GM21390 (cell line): ENCODE measurements at regions not wholly inside any gene's neighbourhood (a gene's known extent, or its start where the extent isn't known, plus 50 kb on each side); places are given as distances from the start of the nearest gene placed in this dataset.
"Not testable (repeated sequence)": the region's sequence is repeated elsewhere in the genome, so short reads cannot be mapped to it uniquely, and the experiment has no call there.

Source experiments
- ATAC-seq: cut with Tn5 transposase; IDR thresholded peaks from one replicate; pipeline ENCODE4 v1.9.1; 2021; ENCODE audit not compliant: unreplicated experiment

DNA sequence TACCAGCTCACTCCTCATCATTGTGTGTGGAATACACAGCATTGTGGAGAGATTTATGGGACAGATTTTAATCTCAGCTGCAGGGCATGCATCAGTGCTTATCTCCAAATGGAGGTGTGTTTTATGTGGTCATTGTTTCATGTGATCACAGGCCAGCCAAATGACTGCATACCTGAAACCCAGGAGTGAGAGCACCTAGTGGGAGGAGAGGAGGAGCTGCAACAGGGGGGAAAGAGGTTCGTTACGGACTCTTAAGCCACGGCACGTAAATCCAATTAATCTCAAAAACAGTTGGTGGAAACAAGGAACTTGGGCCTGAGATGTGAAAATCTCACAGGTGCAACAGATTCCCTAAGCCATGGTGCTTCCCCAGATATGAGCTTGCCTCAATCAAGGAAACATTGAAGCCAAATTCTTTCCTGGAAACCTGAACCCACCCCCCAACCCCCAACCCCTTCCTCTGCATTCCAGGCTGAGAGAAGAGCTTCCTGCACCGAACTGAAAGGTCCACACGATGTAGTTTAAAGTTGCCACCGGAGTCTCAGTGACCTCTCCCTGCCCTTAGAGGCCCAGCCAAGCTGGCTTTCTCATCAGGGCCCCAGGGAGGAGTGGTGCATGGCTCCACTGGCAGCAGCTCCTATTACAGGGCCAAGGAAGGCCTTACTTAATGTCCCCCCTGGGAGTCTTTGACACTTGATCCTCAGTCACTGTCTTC lies 167.4 kb downstream of the C1D start:
- no peak for ATAC-seq

DNA sequence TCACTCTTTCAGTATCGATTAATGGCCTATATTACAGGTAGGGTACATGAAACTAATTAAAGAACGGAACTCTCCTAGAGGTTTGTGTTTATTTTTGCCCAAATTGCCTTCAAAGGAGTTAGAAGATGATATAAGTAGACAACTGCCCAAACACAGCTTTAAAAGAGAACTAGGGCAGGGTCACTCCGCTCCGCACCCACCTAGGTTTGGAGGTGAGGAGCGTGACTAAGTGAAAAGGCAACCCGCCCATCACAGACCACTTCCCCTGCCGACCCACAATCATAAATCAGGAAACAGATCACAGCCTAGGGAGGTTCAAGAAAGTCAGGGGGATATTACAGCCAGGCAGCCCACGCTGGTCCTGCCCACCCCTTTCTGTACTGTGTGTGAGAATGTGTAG lies 166.7 kb downstream of the C1D start:
- no peak for ATAC-seq

DNA sequence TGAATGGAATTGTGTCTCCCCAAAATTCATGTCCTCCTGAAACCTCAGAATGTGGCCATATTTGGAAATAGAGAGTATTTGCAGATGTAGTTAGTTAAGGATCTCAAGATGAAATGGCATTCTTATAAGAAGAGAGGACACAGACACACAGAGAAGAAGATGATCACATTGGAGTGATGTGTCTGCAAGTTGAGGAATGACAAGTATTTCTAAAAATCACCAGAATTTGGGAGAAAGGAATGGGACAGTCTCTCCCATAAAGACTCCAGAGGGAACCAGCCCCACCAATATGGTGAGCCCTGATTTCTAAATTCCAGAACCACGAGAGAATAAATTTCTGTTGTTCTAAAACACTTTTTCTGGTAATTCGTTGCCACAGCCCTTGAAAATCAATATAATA lies 166.3 kb downstream of the C1D start:
- ATAC-seq: no peak

GRCh38 chr2:67898595-67898994 lies 164.2 kb downstream of the C1D start:
- no peak for ATAC-seq

- ATAC-seq: no peak
These were observed 163.6 kb downstream of the C1D start for GRCh38 chr2:67899187-67899586.

- ATAC-seq: no peak
These were observed 162.0 kb downstream of the C1D start for GRCh38 chr2:67900826-67901225.

DNA sequence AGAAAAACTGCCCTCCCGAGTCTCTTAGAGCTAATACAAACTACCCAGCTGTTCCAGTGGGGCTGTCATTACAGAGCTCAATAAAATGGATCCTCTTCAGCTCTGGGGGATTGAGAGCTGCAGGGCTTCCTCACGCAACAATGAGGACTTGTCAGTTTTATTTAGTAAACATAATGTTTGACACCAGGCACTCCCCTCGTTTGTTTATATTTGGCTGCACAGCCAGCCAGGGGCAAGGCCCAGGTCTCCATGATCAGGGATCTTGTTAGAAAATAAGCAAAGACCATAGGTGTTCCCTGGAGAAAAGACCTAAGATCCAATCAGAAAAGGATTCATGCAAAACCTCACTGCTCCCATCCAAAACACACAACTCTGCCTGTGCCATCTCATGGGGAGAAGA lies 158.2 kb downstream of the C1D start:
- no peak for ATAC-seq

DNA sequence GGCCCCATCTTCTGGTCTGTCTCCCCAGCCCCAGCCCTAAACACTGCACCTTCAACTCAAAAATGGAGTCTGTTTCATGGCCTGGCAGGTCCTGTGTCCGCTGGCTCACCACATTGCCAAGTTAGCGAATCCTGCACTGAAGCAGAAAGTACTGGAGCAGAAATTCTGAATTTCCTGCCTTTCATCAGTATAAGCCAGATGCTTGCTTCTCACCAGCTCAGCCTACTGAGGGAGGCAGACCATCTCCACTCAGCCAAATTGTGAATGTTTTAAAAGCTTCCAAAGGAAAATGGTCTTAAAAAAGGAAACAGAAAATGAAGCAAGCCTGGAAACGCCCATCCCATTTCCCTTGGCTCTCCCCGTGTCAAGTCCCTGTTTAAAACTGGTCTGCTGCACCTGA lies 157.8 kb downstream of the C1D start:
- ATAC-seq: no peak

DNA sequence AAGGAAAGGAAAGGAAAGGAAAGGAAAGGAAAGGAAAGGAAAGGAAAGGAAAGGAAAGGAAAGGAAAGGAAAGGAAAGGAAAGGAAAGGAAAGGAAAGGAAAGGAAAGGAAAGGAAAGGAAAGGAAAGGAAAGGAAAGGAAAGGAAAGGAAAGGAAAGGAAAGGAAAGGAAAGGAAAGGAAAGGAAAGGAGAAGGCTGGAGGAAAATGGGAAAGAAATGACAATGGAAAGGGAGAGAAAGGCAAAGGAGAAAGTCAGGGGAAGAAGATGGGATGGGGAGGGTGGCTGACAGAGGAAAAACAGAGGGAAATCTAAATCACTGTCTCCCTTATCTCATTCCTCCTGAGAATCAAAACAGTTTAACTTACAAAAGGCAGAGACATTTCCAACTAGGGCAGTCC lies 156.3 kb downstream of the C1D start:
- ATAC-seq: not testable (repeated sequence)

GRCh38 chr2:67917332-67918054 lies 145.3 kb downstream of the C1D start:
- ATAC-seq: no peak

GRCh38 chr2:67918471-67918870 lies 144.3 kb downstream of the C1D start:
- ATAC-seq: no peak

DNA sequence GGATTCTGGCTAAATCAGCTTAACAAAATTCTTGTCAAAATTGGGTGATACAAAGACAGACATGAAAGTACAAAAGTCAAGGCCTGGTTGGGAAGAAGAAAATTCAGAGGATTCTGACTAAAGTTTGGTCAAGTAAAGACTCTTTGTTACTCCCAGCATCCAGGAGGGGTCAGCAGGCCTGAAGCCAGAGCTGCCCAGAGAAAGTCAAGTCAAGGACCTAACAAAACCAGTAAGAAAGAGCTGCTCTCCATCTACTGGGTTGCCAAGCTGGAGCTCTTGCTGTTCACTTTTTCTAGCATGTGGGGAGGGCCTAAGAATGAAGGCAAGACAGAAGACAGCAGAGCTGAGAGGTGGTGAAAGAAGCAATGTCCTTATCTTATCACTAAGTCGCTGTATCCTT lies 143.3 kb downstream of the C1D start:
- no peak for ATAC-seq

DNA sequence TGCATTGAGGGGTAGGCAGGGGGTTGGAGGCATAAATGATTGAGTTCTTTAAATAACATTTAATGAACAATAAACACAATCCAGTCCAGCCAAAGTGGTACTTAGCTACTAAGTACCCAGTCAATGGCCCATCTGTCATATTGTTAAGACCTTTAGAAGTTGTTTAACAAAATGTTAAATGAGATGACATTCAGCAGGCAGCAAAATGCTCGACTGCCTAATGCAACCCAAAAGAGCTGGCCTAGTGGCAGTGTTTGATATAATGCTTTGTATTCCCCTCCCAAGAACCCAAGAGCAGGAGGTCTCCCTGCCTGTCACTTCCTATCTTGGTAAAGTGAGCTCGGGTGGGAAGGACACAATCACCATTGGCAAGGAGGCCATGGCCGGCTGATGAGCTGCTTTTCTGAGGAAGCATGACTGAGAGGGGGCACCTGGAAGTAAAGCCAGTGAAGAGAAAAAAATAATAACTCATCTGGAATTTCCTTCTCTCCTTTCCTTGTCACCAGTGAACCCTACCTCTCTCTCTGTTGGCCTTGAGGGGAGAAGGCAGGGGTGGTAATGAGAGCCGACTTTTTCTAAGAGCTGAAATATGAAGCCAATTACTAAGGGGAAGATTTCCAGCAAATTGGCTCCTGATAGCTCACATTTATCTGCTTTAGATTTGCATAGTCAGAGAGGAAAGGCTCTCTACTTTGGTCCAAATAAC lies 140.6 kb downstream of the C1D start:
- no peak for ATAC-seq

- ATAC-seq: no peak
These were observed 139.1 kb downstream of the C1D start for GRCh38 chr2:67923696-67924095.

DNA sequence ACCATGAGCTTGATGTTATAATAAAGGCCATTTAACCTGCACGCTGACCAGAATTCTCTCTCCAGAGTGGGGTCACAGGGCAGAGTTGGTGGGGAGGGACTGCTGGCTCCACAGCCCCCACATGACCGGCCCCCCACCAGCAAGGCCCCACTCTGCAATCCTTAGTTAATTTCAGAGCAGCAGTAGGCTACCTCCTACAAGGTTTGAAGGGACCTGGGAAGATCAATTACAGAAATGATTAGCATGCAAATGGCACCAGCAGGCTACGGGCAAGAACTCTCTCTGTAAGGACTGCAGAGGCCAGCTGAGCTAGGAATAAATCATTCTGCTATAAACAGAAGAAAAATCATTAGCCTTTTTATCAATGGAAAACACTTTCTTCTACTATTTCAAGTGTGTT lies 135.3 kb downstream of the C1D start:
- no peak for ATAC-seq

DNA sequence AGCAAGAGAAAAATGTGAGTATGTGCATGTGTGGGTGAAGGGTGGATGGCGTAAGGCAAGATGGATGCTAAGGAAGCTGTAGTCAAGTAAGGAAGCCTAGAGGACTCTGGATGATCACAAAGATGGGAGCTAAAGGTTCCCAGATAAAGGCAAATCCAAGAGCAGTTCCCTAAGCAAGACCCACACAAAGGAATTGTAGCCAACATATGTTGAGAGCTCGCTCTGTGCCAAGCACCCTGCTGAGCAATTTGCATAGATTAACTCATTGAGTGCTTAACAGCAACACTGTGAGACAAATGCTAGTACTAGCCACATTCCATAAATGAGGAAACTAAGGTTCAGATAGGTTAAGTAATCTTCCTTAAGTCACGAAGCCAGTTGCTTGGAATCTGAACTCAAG lies 132.6 kb downstream of the C1D start:
- no peak for ATAC-seq

DNA sequence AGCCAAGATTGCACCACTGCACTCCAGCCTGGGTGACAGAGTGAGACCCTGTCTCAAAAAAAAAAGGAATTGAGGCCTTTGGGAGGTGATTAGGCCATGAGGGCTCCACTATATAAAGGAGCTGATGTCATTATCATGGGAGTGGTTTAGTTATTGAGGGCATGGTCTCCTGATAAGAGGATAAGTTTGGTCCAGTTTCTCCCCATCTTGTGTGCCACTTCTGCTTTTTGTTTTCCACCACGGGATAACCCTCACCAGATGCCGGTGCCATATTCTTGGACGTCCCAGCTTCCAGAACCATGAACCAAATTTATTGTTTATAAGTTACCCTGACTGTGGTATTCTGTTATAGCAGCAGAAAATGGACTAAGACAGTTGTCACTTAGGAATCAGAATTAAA lies 125.8 kb downstream of the C1D start:
- ATAC-seq: no peak

- ATAC-seq: no peak
These were observed 124.8 kb downstream of the C1D start for GRCh38 chr2:67938053-67938452.

DNA sequence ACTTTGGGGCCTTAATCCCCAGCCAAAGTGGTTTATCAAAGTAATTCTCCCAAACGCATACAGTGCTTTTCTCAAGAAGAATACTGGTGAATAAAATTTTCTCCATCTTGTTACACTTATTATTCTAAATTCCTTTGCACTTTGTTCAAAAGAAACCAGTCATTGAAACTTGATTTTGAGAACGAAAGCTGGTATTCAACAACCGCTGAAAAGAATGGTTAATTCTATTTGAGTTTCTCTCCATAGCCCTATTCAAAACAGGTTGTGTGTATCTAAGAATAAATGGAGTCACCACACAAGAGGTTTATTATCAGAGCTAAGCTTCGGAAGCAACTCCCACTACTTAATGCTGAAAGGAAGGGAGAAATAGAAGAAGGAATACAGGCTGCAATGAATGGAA lies 117.7 kb downstream of the C1D start:
- ATAC-seq: no peak

GRCh38 chr2:67945940-67946339 lies 116.9 kb downstream of the C1D start:
- no peak for ATAC-seq

- ATAC-seq: no peak
These were observed 114.7 kb downstream of the C1D start for GRCh38 chr2:67948057-67948456.

DNA sequence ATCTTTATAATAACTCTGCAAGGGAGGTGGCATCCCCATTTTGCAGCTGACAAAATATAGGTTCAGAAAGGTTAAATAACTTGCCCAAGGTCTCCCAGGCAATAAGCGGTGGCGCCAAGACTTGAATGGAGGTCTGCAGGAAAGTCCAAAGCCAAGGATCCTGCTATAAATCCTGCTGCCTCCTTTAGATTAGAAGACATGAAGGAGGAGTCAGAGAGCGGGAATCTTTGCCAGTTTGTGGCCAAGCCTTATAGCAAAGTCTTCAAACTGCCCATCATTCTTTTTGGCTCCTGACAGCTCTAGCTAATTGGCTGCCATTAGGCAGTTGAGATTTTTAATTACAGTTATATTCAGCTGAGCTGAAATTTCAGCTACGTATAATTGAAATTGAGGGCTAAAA lies 114.3 kb downstream of the C1D start:
- no peak for ATAC-seq
